Subcutaneous abdominal adipose tissue (tissue), 5 donors: ENCODE measurements at regions not wholly inside any gene's neighbourhood (a gene's known extent, or its start where the extent isn't known, plus 50 kb on each side); places are given as distances from the start of the nearest gene placed in this dataset.

ENCODE experiments used
- H3K27ac ChIP-seq: one replicate; pipeline ENCODE4 v1.7.0; 2013; ENCODE audit warnings: low read depth, mild to moderate bottlenecking, inconsistent platforms, low read length, moderate library complexity
- H3K27me3 ChIP-seq, 5 donors: one replicate each; pipeline ENCODE4 v1.7.0; 2013; ENCODE audit warnings: low read length in 5 of 5, inconsistent platforms in 1 of 5; ENCODE audit not compliant: control insufficient read depth in 5 of 5, insufficient read depth in 4 of 5
- H3K36me3 ChIP-seq, 5 donors: one replicate each; pipeline ENCODE4 v1.7.0; 2013; ENCODE audit warnings: low read length in 5 of 5; ENCODE audit not compliant: control insufficient read depth in 5 of 5, insufficient read depth in 5 of 5
- H3K4me1 ChIP-seq, 5 donors: one replicate each; pipeline ENCODE4 v1.7.0; 2013; ENCODE audit warnings: low read length in 5 of 5, mild to moderate bottlenecking in 3 of 5, moderate library complexity in 1 of 5; ENCODE audit not compliant: control insufficient read depth in 5 of 5, insufficient read depth in 5 of 5
- H3K4me3 ChIP-seq, 5 donors: one replicate each; pipeline ENCODE4 v1.7.0; 2013; ENCODE audit warnings: low read length in 5 of 5, low read depth in 1 of 5
- H3K9ac ChIP-seq, 5 donors: one replicate each; pipeline ENCODE4 v1.7.0; 2013; ENCODE audit warnings: low read length in 5 of 5, mild to moderate bottlenecking in 4 of 5, moderate library complexity in 3 of 5
- H3K9me3 ChIP-seq, 5 donors: one replicate each; pipeline ENCODE4 v1.7.0; 2013; ENCODE audit warnings: low read length in 5 of 5; ENCODE audit not compliant: control insufficient read depth in 5 of 5
- donor health status: healthy.
- donor health status: healthy.
- donor health status: healthy.
- donor health status: healthy.
- donor health status: healthy.

- no peaks in the 10 kb centered on the region for H3K4me1 ChIP-seq
- no peak overlapping the region for H3K9ac ChIP-seq
- no peak overlapping the region for H3K27ac ChIP-seq
- H3K9me3 ChIP-seq, result no peaks in the 10 kb centered on the region
- H3K4me3 ChIP-seq, result no peak overlapping the region
- H3K27me3 ChIP-seq, result no peaks in the 10 kb centered on the region
- H3K36me3 ChIP-seq, result no peaks in the 10 kb centered on the region
These were observed 263.3 kb downstream of the TTC6 start for GRCh38 chr14:37858733-37859132.

- Histone ChIP-seq H3K36me3 (no peaks in the 10 kb centered on the region), H3K9ac (no peak overlapping the region), H3K27me3 (no peaks in the 10 kb centered on the region), H3K4me3 (no peak overlapping the region), H3K4me1 (no peaks in the 10 kb centered on the region), H3K9me3 (no peaks in the 10 kb centered on the region), H3K27ac (no peak overlapping the region)
These were observed 263.7 kb downstream of the TTC6 start for GRCh38 chr14:37859177-37859576.

GRCh38 chr14:37862263-37862662 lies 266.8 kb downstream of the TTC6 start:
- peaks cover 0 to 9% (median 0%) of the 10 kb centered on the region in 5 donors for H3K4me1 ChIP-seq
- no peaks in the 10 kb centered on the region for H3K36me3 ChIP-seq
- H3K27ac ChIP-seq, result no peak overlapping the region
- no peaks in the 10 kb centered on the region for H3K27me3 ChIP-seq
- no peak overlapping the region for H3K9ac ChIP-seq
- no peaks in the 10 kb centered on the region for H3K9me3 ChIP-seq
- H3K4me3 ChIP-seq, result no peak overlapping the region

GRCh38 chr14:37864128-37864527 lies 268.7 kb downstream of the TTC6 start:
- no peak overlapping the region for H3K27ac ChIP-seq
- H3K4me3 ChIP-seq, result no peak overlapping the region

GRCh38 chr14:37864861-37865718 lies 269.7 kb downstream of the TTC6 start:
- H3K4me1 ChIP-seq, result peaks cover 0 to 23% (median 0%) of the 10 kb centered on the region in 5 donors
- H3K36me3 ChIP-seq, result no peaks in the 10 kb centered on the region
- H3K27ac ChIP-seq, result no peak overlapping the region
- no peak overlapping the region for H3K4me3 ChIP-seq
- no peaks in the 10 kb centered on the region for H3K27me3 ChIP-seq
- H3K9me3 ChIP-seq, result no peaks in the 10 kb centered on the region
- no peak overlapping the region for H3K9ac ChIP-seq

More at GRCh38 chr14:37864128-37864527, 268.7 kb downstream of the TTC6 start:
- Histone ChIP-seq H3K36me3 (no peaks in the 10 kb centered on the region), H3K27me3 (no peaks in the 10 kb centered on the region), H3K9me3 (no peaks in the 10 kb centered on the region), H3K9ac (no peak overlapping the region), H3K4me1 (peaks cover 0 to 14% (median 0%) of the 10 kb centered on the region in 5 donors)

- H3K4me1 ChIP-seq, result peaks cover 0 to 31% (median 4%) of the 10 kb centered on the region in 5 donors
- no peak overlapping the region for H3K27ac ChIP-seq
- H3K9me3 ChIP-seq, result no peaks in the 10 kb centered on the region
- H3K4me3 ChIP-seq, result no peak overlapping the region
- H3K9ac ChIP-seq, result no peak overlapping the region
- H3K36me3 ChIP-seq, result no peaks in the 10 kb centered on the region
- H3K27me3 ChIP-seq, result no peaks in the 10 kb centered on the region
These were observed 270.5 kb downstream of the TTC6 start for GRCh38 chr14:37865719-37866549.

- H3K27ac ChIP-seq, result no peak overlapping the region
- no peak overlapping the region for H3K9ac ChIP-seq
- no peaks in the 10 kb centered on the region for H3K27me3 ChIP-seq
- H3K9me3 ChIP-seq, result no peaks in the 10 kb centered on the region
- H3K36me3 ChIP-seq, result no peaks in the 10 kb centered on the region
- peaks cover 0 to 37% (median 7%) of the 10 kb centered on the region in 5 donors for H3K4me1 ChIP-seq
- no peak overlapping the region for H3K4me3 ChIP-seq
These were observed 274.2 kb downstream of the TTC6 start for GRCh38 chr14:37869633-37870032.

GRCh38 chr14:37870170-37870569 lies 274.7 kb downstream of the TTC6 start:
- no peaks in the 10 kb centered on the region for H3K9me3 ChIP-seq
- no peak overlapping the region for H3K4me3 ChIP-seq
- H3K27ac ChIP-seq, result no peak overlapping the region
- peaks cover 0 to 35% (median 10%) of the 10 kb centered on the region in 5 donors for H3K4me1 ChIP-seq
- H3K36me3 ChIP-seq, result no peaks in the 10 kb centered on the region
- no peaks in the 10 kb centered on the region for H3K27me3 ChIP-seq
- no peak overlapping the region for H3K9ac ChIP-seq

GRCh38 chr14:37870632-37871346 lies 275.4 kb downstream of the TTC6 start:
- no peaks in the 10 kb centered on the region for H3K27me3 ChIP-seq
- H3K27ac ChIP-seq, result peak overlapping the region; percentile 45
- H3K36me3 ChIP-seq, result no peaks in the 10 kb centered on the region
- H3K9me3 ChIP-seq, result no peaks in the 10 kb centered on the region
- H3K9ac ChIP-seq, result no peak overlapping the region
- H3K4me3 ChIP-seq, result peak overlapping the region in 1 of 5 donors; percentile 1
- H3K4me1 ChIP-seq, result peaks cover 0 to 32% (median 10%) of the 10 kb centered on the region in 5 donors
